MM.1S (cell line): ENCODE measurements at regions not wholly inside any gene's neighbourhood (a gene's known extent, or its start where the extent isn't known, plus 50 kb on each side); places are given as distances from the start of the nearest gene placed in this dataset.

ENCODE experiments used
- DNase-seq: peaks from one replicate; pipeline ENCODE4 v3.0.0-alpha.2; 2015
- H2AFZ ChIP-seq: fragments of 300-600 bp; sonication (generic); 2 replicates; pipeline ENCODE4 v1.6.0; 2016; ENCODE audit warnings: antibody characterized with exemption, low read length
- H3F3A ChIP-seq: fragments of 300-600 bp; sonication (generic); 2 replicates; pipeline ENCODE4 v1.6.1; 2016; ENCODE audit warnings: mild to moderate bottlenecking, antibody characterized with exemption, low read length, moderate library complexity, mixed read lengths; ENCODE audit not compliant: insufficient read depth
- H3K27ac ChIP-seq: fragments of 300-600 bp; sonication (generic); 2 replicates; pipeline ENCODE4 v1.5.1; 2016; ENCODE audit warnings: mild to moderate bottlenecking, low read length
- H3K27me3 ChIP-seq: fragments of 300-600 bp; sonication (generic); replicated peaks from 2 replicates; pipeline ENCODE4 v1.6.0; 2016; ENCODE audit warnings: low read length; ENCODE audit not compliant: insufficient read depth
- H3K36me3 ChIP-seq: fragments of 300-600 bp; sonication (generic); replicated peaks from 2 replicates; pipeline ENCODE4 v1.6.1; 2016; ENCODE audit warnings: mild to moderate bottlenecking, low read length, mixed read lengths; ENCODE audit not compliant: insufficient read depth
- H3K4me1 ChIP-seq: fragments of 300-600 bp; sonication (generic); 2 replicates; pipeline ENCODE4 v1.6.1; 2016; ENCODE audit warnings: low read length, mixed read lengths
- H3K4me2 ChIP-seq: fragments of 300-600 bp; sonication (generic); 2 replicates; pipeline ENCODE4 v1.6.0; 2016; ENCODE audit warnings: low read depth, low read length
- H3K4me3 ChIP-seq: fragments of 300-600 bp; sonication (generic); 2 replicates; pipeline ENCODE4 v1.5.1; 2016; ENCODE audit warnings: low read length, mixed read lengths
- H3K79me2 ChIP-seq: fragments of 300-600 bp; sonication (generic); 2 replicates; pipeline ENCODE4 v1.6.1; 2016; ENCODE audit warnings: mixed run types, low read length, mixed read lengths
- H3K9ac ChIP-seq: fragments of 300-600 bp; sonication (generic); 2 replicates; pipeline ENCODE4 v1.6.1; 2016; ENCODE audit warnings: low read length, mixed read lengths
- H3K9me2 ChIP-seq: fragments of 300-600 bp; sonication (generic); replicated peaks from 2 replicates; pipeline ENCODE4 v1.6.1; 2016; ENCODE audit warnings: mild to moderate bottlenecking, low read length, mixed read lengths; ENCODE audit not compliant: insufficient read depth
- H3K9me3 ChIP-seq: fragments of 300-600 bp; sonication (generic); replicated peaks from 2 replicates; pipeline ENCODE4 v1.6.1; 2016; ENCODE audit warnings: mild to moderate bottlenecking, low read length, mixed read lengths; ENCODE audit not compliant: insufficient read depth
- H4K20me1 ChIP-seq: fragments of 300-600 bp; sonication (generic); 2 replicates; pipeline ENCODE4 v1.6.1; 2016; ENCODE audit warnings: mild to moderate bottlenecking, low read length, moderate library complexity, mixed read lengths; ENCODE audit not compliant: insufficient read depth
- EZH2 ChIP-seq: fragments of 300-600 bp; sonication (generic); optimal IDR thresholded peaks from 2 replicates; pipeline ENCODE3; 2017; ENCODE audit warnings: low read depth, mild to moderate bottlenecking, antibody characterized with exemption, low read length, mixed read lengths
- EZH2phosphoT487 ChIP-seq: fragments of 300-600 bp; sonication (generic); IDR thresholded peaks from 2 replicates; pipeline ENCODE4 v1.6.1; 2018; ENCODE audit warnings: antibody characterized with exemption, low read length
- TF ChIP-seq, protein P1 (sequence below): fragments of 300-600 bp; sonication (generic); IDR thresholded peaks from 2 replicates; pipeline ENCODE4 v1.5.1; 2016; ENCODE audit warnings: antibody characterized with exemption, low read length, mixed read lengths

DNA sequence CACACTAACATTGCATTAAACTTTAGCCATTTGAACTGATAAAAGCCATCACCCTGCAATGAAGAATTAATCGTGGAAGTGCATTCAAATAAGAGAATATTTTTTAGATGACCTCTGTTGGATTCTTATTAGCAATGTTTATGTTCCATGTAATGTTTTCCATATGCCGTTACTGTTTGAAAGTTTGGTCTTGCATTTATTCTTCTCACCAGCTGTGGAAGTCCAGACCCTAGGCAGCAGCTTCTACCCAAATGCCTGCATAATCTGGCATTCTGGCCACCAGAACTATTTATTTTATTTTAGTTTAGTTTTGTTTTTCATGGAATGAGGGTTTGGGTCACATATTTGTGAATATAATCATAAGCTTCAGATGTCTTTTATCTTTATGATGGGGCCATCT is 140.4 kb downstream of the SAMD5 start:
- Histone ChIP-seq H3K27me3 (no peaks in the 10 kb centered on the region), H2AFZ (no peak overlapping the region), H3K36me3 (no peaks in the 10 kb centered on the region), H3K79me2 (no peaks in the 10 kb centered on the region), H3K4me3 (no peak overlapping the region), H3K9ac (no peak overlapping the region), H3K4me2 (no peak overlapping the region), H3F3A (no peaks in the 10 kb centered on the region), H3K27ac (no peak overlapping the region), H4K20me1 (no peaks in the 10 kb centered on the region), H3K4me1 (no peaks in the 10 kb centered on the region), H3K9me3 (no peaks in the 10 kb centered on the region), H3K9me2 (no peaks in the 10 kb centered on the region)
- no peak for DNase-seq
- TF ChIP-seq EZH2phosphoT487: no peak
- TF ChIP-seq, protein P1, sequence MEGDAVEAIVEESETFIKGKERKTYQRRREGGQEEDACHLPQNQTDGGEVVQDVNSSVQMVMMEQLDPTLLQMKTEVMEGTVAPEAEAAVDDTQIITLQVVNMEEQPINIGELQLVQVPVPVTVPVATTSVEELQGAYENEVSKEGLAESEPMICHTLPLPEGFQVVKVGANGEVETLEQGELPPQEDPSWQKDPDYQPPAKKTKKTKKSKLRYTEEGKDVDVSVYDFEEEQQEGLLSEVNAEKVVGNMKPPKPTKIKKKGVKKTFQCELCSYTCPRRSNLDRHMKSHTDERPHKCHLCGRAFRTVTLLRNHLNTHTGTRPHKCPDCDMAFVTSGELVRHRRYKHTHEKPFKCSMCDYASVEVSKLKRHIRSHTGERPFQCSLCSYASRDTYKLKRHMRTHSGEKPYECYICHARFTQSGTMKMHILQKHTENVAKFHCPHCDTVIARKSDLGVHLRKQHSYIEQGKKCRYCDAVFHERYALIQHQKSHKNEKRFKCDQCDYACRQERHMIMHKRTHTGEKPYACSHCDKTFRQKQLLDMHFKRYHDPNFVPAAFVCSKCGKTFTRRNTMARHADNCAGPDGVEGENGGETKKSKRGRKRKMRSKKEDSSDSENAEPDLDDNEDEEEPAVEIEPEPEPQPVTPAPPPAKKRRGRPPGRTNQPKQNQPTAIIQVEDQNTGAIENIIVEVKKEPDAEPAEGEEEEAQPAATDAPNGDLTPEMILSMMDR: no peak
- TF ChIP-seq EZH2: no peak

DNA sequence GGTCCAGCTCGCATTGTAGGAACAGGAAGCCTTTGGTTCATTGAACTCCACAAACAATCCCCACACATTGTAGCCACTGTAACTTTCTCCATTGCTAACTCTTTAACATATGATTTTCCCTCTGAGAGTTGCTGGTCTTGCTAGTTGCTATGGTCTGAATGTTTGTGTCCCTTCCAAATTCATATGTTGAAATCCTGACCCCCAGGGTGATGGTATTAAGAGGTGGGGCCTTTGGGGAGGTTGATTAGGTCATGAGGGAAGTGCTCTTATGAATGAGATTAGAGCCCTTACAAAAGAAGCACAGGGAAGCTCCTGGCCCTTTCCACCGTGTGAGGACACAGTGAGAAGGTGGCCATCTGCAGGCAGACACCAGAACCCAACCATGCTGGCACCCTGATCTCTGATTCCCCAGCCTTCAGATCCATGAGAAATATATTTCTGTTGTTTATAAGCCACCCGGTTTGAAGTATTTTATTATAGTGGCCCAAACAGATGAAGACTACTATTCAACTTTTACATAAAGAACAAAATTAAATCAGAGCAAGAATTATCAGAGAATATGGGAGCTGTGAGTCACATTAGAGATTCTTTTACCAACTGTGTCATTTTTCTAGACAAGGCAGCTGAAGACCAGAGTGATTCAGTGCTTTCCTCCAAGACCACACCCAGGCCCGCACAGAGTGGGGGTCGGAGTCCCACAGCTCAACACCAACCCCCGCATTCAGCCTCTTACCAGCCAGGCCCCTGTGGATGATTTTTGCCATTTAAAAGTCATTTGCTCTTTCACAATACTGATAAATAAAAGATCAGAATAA is 143.0 kb downstream of the SAMD5 start:
- Histone ChIP-seq H3K27me3 (no peaks in the 10 kb centered on the region), H3K4me3 (no peak overlapping the region), H3F3A (no peaks in the 10 kb centered on the region), H4K20me1 (no peaks in the 10 kb centered on the region), H3K79me2 (no peaks in the 10 kb centered on the region), H3K4me2 (no peak overlapping the region), H3K9ac (no peak overlapping the region), H3K36me3 (no peaks in the 10 kb centered on the region), H3K9me3 (no peaks in the 10 kb centered on the region), H2AFZ (no peak overlapping the region), H3K27ac (no peak overlapping the region), H3K4me1 (no peaks in the 10 kb centered on the region), H3K9me2 (no peaks in the 10 kb centered on the region)
- TF ChIP-seq, protein P1: no peak
- TF ChIP-seq EZH2phosphoT487 (no peak), EZH2 (no peak)
- no peak for DNase-seq

DNA sequence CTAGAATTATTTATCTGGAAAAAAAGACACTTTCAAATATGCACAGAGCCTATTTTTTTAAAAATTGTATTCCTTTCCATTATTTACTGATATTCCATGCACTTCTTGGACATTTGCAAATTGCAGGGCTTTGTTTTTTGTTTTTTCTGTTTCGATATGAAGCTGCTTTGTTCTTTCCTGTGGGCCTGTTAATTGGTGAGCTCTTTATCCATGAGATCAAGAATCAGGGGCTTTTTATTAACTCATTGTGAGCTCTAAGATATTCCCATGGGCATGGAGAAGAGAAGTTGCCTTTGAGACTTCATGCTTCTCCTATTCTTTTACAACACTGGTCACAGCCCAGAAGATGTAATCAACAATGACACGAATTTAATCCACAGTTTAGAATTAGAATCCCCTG is 145.1 kb downstream of the SAMD5 start:
- no peaks in the 10 kb centered on the region for H3K27me3 ChIP-seq
- H3F3A ChIP-seq: no peaks in the 10 kb centered on the region
- H3K4me1 ChIP-seq: no peaks in the 10 kb centered on the region
- H3K4me2 ChIP-seq: no peak overlapping the region
- no peaks in the 10 kb centered on the region for H3K9me2 ChIP-seq
- no peak overlapping the region for H3K9ac ChIP-seq
- no peak for DNase-seq
- TF ChIP-seq EZH2phosphoT487 (no peak), EZH2 (no peak)
- TF ChIP-seq, protein P1: no peak
- H3K79me2 ChIP-seq: no peaks in the 10 kb centered on the region
- no peaks in the 10 kb centered on the region for H3K36me3 ChIP-seq
- no peaks in the 10 kb centered on the region for H4K20me1 ChIP-seq
- H3K27ac ChIP-seq: no peak overlapping the region
- no peaks in the 10 kb centered on the region for H3K9me3 ChIP-seq
- H3K4me3 ChIP-seq: no peak overlapping the region
- H2AFZ ChIP-seq: no peak overlapping the region
